Large intestine (tissue), 3 donors: ENCODE measurements at regions not wholly inside any gene's neighbourhood (a gene's known extent, or its start where the extent isn't known, plus 50 kb on each side); places are given as distances from the start of the nearest gene placed in this dataset.

Experiments
- DNase-seq, 2 donors: peaks; one replicate each; pipeline versions ENCODE4 v3.0.0 to v3.0.0-alpha.2; 2013
- H3K27ac ChIP-seq: one replicate; pipeline ENCODE4 v1.5.1; 2013; ENCODE audit warnings: low read length
- H3K27me3 ChIP-seq: 2 replicates; pipeline ENCODE4 v1.6.1; 2013; ENCODE audit warnings: low read length; ENCODE audit not compliant: control insufficient read depth, insufficient read depth
- H3K36me3 ChIP-seq: 2 replicates; pipeline ENCODE4 v1.6.1; 2013; ENCODE audit warnings: low read length; ENCODE audit not compliant: control insufficient read depth, insufficient read depth
- H3K4me1 ChIP-seq: one replicate; pipeline ENCODE4 v1.6.1; 2013; ENCODE audit warnings: low read length; ENCODE audit not compliant: control insufficient read depth, insufficient read depth
- H3K4me3 ChIP-seq: one replicate; pipeline ENCODE4 v1.5.1; 2013; ENCODE audit warnings: low read length
- H3K9me3 ChIP-seq: one replicate; pipeline ENCODE4 v1.6.1; 2013; ENCODE audit warnings: mild to moderate bottlenecking, low read depth, low read length, moderate library complexity; ENCODE audit not compliant: control insufficient read depth
- WGBS: methylation state at CpG from one replicate; pipeline ENCODE4 v1.1.5; 2013; ENCODE audit warnings: low lambda C conversion rate; ENCODE audit not compliant: insufficient coverage; 5-methylcytosine and 5-hydroxymethylcytosine counted together

DNA sequence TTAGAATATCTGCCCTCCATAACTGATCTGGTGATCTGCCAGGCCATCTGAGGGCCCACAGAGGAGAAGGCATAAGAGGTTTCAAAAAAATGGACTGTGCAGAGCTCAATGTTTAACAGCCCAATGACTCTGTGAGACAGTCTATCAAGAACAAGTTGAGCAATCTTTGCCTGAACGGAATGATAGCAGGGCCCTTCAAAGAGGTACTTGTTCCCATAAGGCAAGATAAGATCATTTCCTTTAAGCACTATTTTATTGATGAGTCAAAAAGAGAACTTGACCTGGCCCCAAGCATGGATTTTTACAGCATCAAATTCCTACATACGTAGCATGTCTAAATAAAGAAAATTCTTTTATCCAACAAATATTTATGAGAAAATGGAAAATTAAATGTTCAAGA lies 182.8 kb downstream of the IDS start:
- no CpG with 5 or more reads among the region's 2 CpGs for WGBS
- Histone ChIP-seq H3K27me3 (no peaks in the 10 kb centered on the region), H3K9me3 (no peaks in the 10 kb centered on the region), H3K4me3 (no peak overlapping the region), H3K4me1 (no peaks in the 10 kb centered on the region), H3K36me3 (no peaks in the 10 kb centered on the region), H3K27ac (no peak overlapping the region)
- DNase-seq, result no peak

DNA sequence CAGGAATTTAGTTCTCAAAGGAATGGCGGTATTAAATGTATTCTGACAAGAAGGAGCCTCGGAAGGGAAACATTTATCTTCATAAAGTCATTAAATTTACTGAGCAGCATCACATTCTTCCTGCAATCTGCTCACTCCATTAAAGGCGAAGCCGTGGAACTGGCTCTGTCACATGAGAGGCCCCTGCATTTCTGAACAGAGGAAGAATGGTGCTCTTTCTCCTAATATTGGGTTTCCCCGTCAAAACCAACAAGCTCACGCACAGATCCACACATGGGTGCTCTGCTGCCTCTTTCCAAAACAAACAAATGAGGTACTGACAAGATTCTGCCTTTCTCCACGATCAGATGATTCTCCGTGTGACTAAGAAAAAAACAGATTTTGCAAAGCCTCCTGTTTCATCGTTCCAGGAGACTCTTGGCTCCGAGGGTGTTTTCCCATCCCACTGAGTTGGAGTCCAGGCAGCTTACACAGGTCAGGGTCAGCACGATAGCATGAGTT lies 191.2 kb downstream of the IDS start:
- Histone ChIP-seq H3K9me3 (no peaks in the 10 kb centered on the region), H3K4me3 (no peak overlapping the region), H3K36me3 (no peaks in the 10 kb centered on the region), H3K4me1 (no peaks in the 10 kb centered on the region), H3K27me3 (no peaks in the 10 kb centered on the region), H3K27ac (no peak overlapping the region)
- whole genome bisulfite sequencing, result no CpG with 5 or more reads among the region's 11 CpGs
- no peak for DNase-seq

DNA sequence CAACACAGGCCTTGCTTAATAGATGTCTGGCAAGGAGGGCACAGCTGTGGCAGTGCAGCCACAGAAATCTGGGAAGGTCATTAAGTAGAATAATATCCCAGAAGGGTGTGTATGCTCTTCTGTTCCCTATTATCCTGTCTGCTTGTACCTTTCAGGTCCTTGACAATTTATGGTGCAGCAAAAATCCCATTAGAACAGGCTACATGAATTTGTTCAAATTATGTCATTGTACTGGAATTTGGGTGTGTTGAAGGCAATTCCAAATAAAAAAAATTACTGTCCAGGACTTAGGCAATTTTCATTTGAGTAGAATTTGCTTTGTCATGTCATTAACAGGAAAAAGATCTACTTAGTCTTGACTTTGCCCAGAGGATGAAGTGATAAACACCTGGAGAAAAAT lies 192.1 kb downstream of the IDS start:
- H3K27ac ChIP-seq, result no peak overlapping the region
- DNase-seq, result no peak
- no peaks in the 10 kb centered on the region for H3K9me3 ChIP-seq
- no peaks in the 10 kb centered on the region for H3K4me1 ChIP-seq
- H3K4me3 ChIP-seq, result no peak overlapping the region
- no peaks in the 10 kb centered on the region for H3K27me3 ChIP-seq
- H3K36me3 ChIP-seq, result no peaks in the 10 kb centered on the region

DNA sequence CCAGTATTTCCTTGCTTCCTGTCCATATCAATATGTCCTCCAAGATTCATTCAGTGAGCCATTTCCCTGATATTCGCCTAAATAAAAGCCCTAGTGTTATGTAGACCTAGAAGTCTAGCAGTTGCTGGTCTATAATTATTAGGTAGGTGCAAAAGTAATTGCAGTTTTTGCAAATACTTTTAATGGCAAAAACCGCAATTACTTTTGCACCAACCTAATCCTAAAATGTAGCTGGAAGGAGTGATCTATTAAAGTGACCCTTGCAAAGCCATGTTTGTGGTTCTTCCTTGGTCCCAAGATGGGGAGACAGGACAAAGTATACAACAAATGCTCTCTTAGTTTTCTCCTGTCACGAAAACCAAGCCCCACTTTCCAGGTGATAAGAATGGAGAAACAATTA lies 193.0 kb downstream of the IDS start:
- no peaks in the 10 kb centered on the region for H3K36me3 ChIP-seq
- H3K27ac ChIP-seq, result no peak overlapping the region
- WGBS, result no CpG with 5 or more reads among the region's 3 CpGs
- DNase-seq, result no peak
- no peaks in the 10 kb centered on the region for H3K9me3 ChIP-seq
- H3K27me3 ChIP-seq, result no peaks in the 10 kb centered on the region
- no peaks in the 10 kb centered on the region for H3K4me1 ChIP-seq
- no peak overlapping the region for H3K4me3 ChIP-seq

DNA sequence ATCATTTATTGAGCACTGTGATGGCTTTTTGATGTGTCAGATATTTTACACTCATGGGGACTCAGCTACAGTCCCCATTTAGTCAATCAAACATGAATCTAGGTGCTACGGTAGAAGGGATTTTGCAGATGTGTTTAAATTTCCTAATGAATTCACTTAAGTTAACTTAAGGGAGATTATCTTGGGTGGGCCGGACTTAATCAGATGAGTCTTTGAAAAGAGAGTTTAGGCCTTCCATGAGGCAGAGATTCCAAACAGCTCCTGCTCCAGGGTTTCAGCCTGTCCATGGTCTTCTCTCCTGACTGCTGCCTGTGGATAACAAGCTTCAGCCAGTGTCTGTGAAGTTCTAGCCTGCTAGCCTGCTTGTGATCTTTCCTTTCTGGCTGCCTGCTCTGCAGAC lies 202.4 kb downstream of the IDS start:
- Histone ChIP-seq H3K4me1 (no peaks in the 10 kb centered on the region), H3K27ac (no peak overlapping the region), H3K36me3 (no peaks in the 10 kb centered on the region), H3K9me3 (no peaks in the 10 kb centered on the region), H3K27me3 (no peaks in the 10 kb centered on the region), H3K4me3 (no peak overlapping the region)
- DNase-seq, result no peak
- no CpG with 5 or more reads among the region's 2 CpGs for WGBS

DNA sequence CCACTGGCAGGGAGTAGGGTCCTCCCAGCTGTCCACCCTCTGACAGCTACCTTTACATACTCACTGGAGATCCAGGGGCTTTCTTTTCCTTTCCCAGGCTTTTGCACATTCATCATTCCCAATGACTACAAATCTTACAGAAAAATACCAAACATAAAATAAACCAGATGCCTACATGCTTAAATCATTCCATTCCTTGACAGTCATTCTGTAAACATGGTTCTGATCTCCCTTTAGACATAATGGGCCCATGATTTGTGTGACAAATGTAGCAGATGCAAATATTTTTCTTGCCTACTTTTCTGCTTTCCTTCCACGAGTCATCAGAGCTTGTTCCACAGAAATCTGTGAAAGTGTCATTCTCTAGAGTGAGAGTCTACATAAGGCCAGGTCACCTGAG lies 207.0 kb downstream of the IDS start:
- H3K4me1 ChIP-seq, result no peaks in the 10 kb centered on the region
- H3K27me3 ChIP-seq, result no peaks in the 10 kb centered on the region
- no peaks in the 10 kb centered on the region for H3K9me3 ChIP-seq
- no peak overlapping the region for H3K4me3 ChIP-seq
- H3K36me3 ChIP-seq, result no peaks in the 10 kb centered on the region
- WGBS, result no CpG with 5 or more reads among the region's 1 CpG
- no peak for DNase-seq
- H3K27ac ChIP-seq, result no peak overlapping the region

DNA sequence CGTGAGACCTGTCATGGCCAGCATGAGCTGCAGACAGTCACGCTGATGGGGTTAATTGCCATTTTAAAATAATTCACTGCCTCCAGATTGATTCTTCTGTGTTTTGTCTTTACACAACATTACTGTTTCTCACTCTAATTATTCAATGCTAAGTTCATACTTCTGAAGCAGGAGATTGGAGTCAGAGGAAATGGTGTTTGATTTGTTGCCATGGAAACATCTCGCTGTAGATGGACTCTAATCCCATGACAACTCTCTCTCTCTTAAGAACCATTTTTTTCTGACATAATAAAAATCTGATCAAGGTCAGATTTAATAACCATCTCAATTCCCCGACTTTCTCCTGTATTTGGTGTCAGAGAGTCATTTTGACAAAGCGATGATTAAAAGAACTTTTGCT lies 209.0 kb downstream of the IDS start:
- H3K36me3 ChIP-seq, result no peaks in the 10 kb centered on the region
- H3K4me1 ChIP-seq, result no peaks in the 10 kb centered on the region
- H3K27me3 ChIP-seq, result no peaks in the 10 kb centered on the region
- no peak overlapping the region for H3K4me3 ChIP-seq
- H3K27ac ChIP-seq, result no peak overlapping the region
- no CpG with 5 or more reads among the region's 5 CpGs for WGBS
- H3K9me3 ChIP-seq, result no peaks in the 10 kb centered on the region
- peak in 1 of 2 donors; percentile 38 for DNase-seq

DNA sequence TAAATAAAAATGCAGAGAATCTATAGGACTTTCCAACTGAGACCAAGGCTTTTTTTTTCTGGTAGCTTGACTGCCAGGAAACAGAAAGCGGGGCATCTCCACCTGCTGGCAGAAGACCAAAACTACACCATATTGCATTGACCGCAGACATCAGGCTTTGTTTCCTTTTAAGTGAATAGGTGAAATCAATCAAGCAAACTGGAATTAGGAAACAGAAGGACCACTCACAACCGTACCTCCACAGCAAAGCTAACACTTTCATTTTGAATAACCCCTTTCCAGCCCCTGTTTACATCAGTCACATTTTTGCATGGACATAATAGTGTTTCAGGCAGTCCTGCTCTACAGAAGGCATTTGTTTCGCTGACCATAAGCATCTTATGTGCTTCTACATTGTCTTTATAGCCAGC lies 218.2 kb downstream of the IDS start:
- WGBS, result no CpG with 5 or more reads among the region's 4 CpGs
- no peak overlapping the region for H3K27ac ChIP-seq
- peak; percentile 14 to 22 for DNase-seq
- no peak overlapping the region for H3K4me3 ChIP-seq
- no peaks in the 10 kb centered on the region for H3K36me3 ChIP-seq
- no peaks in the 10 kb centered on the region for H3K27me3 ChIP-seq
- no peaks in the 10 kb centered on the region for H3K4me1 ChIP-seq
- H3K9me3 ChIP-seq, result no peaks in the 10 kb centered on the region

DNA sequence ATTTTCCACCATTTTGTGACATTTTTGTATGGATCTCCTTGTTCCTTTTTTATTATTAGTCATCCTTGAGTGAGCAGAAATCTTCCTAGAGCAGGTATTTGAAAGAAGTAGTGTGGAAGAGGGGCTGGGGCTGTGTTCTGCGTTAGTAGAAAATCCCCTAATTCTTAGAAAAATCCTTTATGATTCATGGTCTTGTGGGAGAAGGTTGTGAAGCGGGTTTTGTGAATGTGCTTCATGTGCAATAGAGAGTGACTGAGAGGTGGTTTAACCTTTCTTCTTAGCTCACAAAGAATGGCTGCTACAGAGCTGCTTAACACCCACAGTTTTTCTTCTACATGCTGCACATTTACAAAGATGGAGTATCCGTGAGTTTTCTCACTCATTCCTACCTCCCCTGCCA lies 220.5 kb downstream of the IDS start:
- Histone ChIP-seq H3K4me1 (no peaks in the 10 kb centered on the region), H3K27me3 (no peaks in the 10 kb centered on the region), H3K4me3 (no peak overlapping the region), H3K9me3 (no peaks in the 10 kb centered on the region), H3K27ac (no peak overlapping the region), H3K36me3 (no peaks in the 10 kb centered on the region)
- no peak for DNase-seq
- WGBS, result no CpG with 5 or more reads among the region's 3 CpGs

DNA sequence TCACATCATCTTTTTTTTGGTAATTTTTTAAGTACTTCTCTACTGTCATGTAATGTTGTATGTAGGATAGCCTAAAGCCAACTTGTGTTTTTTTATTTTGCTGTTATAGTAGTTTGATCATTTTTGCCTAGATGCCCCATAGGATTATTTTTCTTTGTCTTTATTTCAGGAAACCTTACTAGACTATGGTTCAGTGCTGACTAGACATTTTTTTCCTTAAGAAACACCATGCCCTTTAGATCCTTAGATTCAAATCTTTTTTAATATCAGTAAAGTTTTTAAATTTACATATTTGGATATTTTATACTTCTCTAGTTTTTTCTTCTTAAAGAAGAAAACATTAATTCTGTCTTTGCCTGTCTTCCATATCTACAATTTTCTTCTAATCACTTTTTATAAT lies 221.3 kb downstream of the IDS start:
- no peaks in the 10 kb centered on the region for H3K9me3 ChIP-seq

DNA sequence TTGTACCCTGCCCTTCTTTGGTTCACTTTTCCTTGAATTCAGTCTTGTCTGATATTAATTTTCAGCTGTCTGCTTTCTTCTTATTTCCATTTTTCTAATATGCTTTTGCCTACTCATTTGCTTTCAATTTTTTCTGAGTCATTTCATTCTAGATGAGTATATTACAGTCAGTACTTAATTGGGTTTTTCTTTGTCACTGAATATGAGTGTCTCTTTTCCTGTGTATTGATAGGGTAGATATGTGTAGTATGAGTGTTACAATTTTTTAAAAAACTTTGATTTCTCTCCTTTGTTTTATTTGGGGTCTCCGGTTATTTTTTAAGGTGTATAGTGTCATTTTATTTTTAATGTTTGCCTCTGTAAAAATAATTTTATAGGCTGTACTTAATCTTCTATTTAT lies 222.2 kb downstream of the IDS start:
- 100% methylated on average over 1 of the region's 1 CpG for WGBS

More for the DNA sequence above, 221.3 kb downstream of the IDS start:
- Histone ChIP-seq H3K27ac (no peak overlapping the region), H3K4me1 (no peaks in the 10 kb centered on the region), H3K27me3 (no peaks in the 10 kb centered on the region), H3K4me3 (no peak overlapping the region), H3K36me3 (no peaks in the 10 kb centered on the region)
- no peak for DNase-seq

More for the DNA sequence above, 222.2 kb downstream of the IDS start:
- Histone ChIP-seq H3K4me3 (no peak overlapping the region), H3K27me3 (no peaks in the 10 kb centered on the region), H3K9me3 (no peaks in the 10 kb centered on the region), H3K36me3 (no peaks in the 10 kb centered on the region), H3K27ac (no peak overlapping the region), H3K4me1 (no peaks in the 10 kb centered on the region)
- no peak for DNase-seq
